Nephron (organoid): ENCODE measurements at regions not wholly inside any gene's neighbourhood (a gene's known extent, or its start where the extent isn't known, plus 50 kb on each side); places are given as distances from the start of the nearest gene placed in this dataset.
"Not testable (repeated sequence)": the region's sequence is repeated elsewhere in the genome, so short reads cannot be mapped to it uniquely, and the experiment has no call there.

Experiments used
- H3K27ac Mint-ChIP-seq, 3 experiments: 2 replicates each; pipeline ENCODE4 v1.8.0; 2020; ENCODE audit warnings: mixed read lengths in 3 of 3, mild to moderate bottlenecking in 2 of 3, moderate library complexity in 1 of 3
- H3K27me3 Mint-ChIP-seq: 2 replicates; pipeline ENCODE4 v1.8.0; 2021; ENCODE audit warnings: low read depth, mild to moderate bottlenecking, moderate library complexity, mixed read lengths
- H3K36me3 Mint-ChIP-seq: 2 replicates; pipeline ENCODE4 v1.8.0; 2020; ENCODE audit warnings: low read depth, mixed read lengths
- H3K4me1 Mint-ChIP-seq: 2 replicates; pipeline ENCODE4 v1.8.0; 2020; ENCODE audit warnings: mixed read lengths
- H3K4me3 Mint-ChIP-seq, 3 experiments: 2 replicates each; pipeline ENCODE4 v1.8.0; 2020; ENCODE audit warnings: mild to moderate bottlenecking in 3 of 3, mixed read lengths in 3 of 3, moderate library complexity in 2 of 3
- H3K9me3 Mint-ChIP-seq: 2 replicates; pipeline ENCODE4 v1.8.0; 2020; ENCODE audit warnings: mixed read lengths
- TF ChIP-seq, protein P1 (sequence below), 3 experiments: fragments of 200-600 bp; sonication (generic); IDR thresholded peaks; one replicate each; pipeline ENCODE4 v1.5.0; 2021; ENCODE audit warnings: antibody characterized with exemption in 3 of 3; ENCODE audit not compliant: unreplicated experiment in 3 of 3

DNA sequence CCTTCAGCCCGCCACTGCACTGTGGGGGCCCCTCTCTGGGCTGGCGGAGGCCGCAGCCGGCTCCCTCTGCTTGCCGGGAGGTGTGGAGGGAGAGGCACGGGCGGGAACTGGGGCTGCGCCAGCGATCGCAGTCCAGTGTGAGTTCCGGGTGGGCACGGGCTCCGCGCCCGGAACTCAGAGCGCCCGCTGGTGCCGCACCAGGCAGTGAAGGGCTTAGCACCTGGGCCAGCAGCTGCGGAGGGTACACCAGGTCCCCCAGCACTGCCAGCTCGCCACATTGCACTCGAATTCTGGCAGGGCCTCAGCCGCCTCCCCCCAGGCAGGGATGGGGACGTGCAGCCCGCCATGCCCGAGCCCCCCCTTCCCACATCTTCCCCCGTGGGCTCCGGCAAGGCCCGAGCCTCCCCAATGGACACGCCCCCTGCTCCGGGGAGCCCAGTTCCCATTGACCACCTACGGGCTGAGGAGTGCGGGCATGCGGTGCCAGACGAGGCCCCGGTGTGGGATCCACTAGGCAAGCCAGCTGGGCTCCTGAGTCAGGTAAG lies 135.9 kb upstream of the RFC3 start:
- no peaks in the 10 kb centered on the region for H3K27me3 Mint-ChIP-seq
- H3K4me1 Mint-ChIP-seq = peaks cover 22% of the 10 kb centered on the region
- no peak overlapping the region for H3K27ac Mint-ChIP-seq
- H3K4me3 Mint-ChIP-seq = no peak overlapping the region
- H3K36me3 Mint-ChIP-seq = no peaks in the 10 kb centered on the region
- H3K9me3 Mint-ChIP-seq = peaks cover 5% of the 10 kb centered on the region
- TF ChIP-seq, protein P1, sequence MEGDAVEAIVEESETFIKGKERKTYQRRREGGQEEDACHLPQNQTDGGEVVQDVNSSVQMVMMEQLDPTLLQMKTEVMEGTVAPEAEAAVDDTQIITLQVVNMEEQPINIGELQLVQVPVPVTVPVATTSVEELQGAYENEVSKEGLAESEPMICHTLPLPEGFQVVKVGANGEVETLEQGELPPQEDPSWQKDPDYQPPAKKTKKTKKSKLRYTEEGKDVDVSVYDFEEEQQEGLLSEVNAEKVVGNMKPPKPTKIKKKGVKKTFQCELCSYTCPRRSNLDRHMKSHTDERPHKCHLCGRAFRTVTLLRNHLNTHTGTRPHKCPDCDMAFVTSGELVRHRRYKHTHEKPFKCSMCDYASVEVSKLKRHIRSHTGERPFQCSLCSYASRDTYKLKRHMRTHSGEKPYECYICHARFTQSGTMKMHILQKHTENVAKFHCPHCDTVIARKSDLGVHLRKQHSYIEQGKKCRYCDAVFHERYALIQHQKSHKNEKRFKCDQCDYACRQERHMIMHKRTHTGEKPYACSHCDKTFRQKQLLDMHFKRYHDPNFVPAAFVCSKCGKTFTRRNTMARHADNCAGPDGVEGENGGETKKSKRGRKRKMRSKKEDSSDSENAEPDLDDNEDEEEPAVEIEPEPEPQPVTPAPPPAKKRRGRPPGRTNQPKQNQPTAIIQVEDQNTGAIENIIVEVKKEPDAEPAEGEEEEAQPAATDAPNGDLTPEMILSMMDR (IDR thresholded peaks at IDR 0.05; ENCODE audit: unreplicated experiment in 3 of 3) = no peak

DNA sequence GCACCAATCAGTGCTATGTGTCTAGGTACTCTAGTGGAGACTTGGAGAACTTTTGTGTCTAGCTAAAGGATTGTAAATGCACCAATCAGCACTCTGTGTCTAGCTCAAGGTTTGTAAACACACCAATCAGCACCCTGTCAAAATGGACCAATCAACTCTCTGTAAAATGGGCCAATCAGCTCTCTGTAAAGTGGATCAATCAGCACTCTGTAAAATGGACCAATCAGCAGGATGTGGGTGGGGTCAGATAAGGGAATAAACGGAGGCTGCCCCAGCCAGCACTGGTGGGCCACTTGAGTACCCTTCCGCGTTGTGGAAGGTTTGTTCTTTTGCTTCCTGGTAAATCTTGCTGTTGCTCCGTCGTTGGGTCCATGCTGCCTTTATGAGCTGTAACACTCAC lies 135.3 kb upstream of the RFC3 start:
- not testable (repeated sequence) for H3K4me3 Mint-ChIP-seq, H3K27ac Mint-ChIP-seq, H3K36me3 Mint-ChIP-seq, H3K9me3 Mint-ChIP-seq, H3K27me3 Mint-ChIP-seq
- peaks cover 18% of the 10 kb centered on the region for H3K4me1 Mint-ChIP-seq

DNA sequence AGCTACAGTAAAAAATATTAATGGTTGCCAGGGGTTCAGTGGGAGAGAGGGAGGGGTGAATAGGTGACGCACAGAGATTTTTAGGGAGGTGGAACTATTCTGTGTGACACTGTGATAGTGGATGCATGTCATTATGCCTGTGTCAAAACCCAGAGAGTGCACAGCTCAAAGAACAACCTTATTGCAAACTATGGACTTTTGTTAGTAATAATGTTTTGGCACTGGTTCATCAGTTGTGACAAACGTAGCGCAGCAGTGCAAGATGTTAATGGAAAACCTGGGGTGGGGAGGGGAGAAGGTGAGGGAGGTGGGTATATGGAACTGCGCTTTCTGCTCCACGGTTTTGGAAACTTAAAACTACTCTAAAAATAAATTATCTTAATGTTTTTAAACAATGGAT lies 134.6 kb upstream of the RFC3 start:
- H3K36me3 Mint-ChIP-seq = no peaks in the 10 kb centered on the region
- TF ChIP-seq, protein P1 (IDR thresholded peaks at IDR 0.05; ENCODE audit: unreplicated experiment in 3 of 3) = no peak
- peaks cover 9% of the 10 kb centered on the region for H3K9me3 Mint-ChIP-seq
- H3K4me1 Mint-ChIP-seq = peaks cover 18% of the 10 kb centered on the region
- peak overlapping the region in 2 of 3 experiments; percentile 5 to 51 for H3K27ac Mint-ChIP-seq
- H3K4me3 Mint-ChIP-seq = no peak overlapping the region
- no peaks in the 10 kb centered on the region for H3K27me3 Mint-ChIP-seq

DNA sequence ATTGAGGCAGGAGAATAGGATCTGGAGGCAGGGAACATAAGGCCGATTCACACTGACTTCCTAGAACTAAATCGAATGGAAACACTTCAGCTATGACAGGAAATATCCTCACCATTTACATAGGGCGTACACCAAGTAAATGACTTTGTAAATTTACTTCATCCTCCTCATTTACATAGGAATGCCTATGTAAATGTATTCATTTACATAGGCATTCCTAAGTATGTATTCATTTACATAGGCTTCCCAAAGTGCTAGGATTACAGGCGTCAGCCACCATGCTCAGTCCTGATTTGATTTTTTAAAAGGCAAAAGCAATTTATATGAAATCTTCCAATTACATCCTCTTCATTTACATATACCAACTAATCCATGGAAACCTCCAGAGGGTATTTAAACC lies 133.1 kb upstream of the RFC3 start:
- H3K36me3 Mint-ChIP-seq = no peaks in the 10 kb centered on the region
- H3K4me1 Mint-ChIP-seq = peaks cover 16% of the 10 kb centered on the region
- no peak overlapping the region for H3K4me3 Mint-ChIP-seq
- H3K9me3 Mint-ChIP-seq = peaks cover 12% of the 10 kb centered on the region
- H3K27ac Mint-ChIP-seq = no peak overlapping the region
- H3K27me3 Mint-ChIP-seq = no peaks in the 10 kb centered on the region
- TF ChIP-seq, protein P1 (IDR thresholded peaks at IDR 0.05; ENCODE audit: unreplicated experiment in 3 of 3) = no peak

DNA sequence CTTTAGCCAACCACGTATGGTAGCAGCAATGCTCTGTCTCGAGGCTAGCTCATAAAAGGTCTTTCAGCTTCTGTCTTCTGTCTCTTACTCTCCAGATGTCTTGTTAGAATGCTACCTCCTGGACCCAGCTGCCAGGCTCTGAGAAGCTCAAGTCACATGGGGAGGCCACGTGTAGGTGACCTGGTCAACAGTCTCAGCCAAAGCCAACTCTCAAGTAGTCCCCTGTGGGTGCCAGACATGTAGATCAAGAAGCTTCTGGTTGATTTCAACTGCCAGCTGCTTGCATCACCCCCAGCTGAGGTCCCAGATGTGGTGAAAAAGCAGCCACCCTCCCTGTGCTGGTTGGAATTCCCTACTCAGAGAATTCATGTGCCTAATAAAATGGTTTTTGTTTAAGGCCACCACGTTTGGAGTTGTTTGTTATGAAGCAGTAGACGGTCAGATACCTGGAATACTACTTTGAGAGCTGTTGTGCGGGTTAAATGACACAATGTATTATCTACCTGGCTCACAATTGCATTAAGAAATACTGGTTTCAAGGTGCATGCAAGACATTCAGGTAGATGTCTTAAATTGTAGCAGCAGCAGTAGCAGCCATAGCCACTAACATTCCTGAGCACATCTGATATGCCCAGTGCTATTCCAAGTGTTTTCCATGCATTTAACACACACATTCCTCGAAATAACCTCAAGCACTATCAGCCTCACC lies 131.0 kb upstream of the RFC3 start:
- H3K4me3 Mint-ChIP-seq = no peak overlapping the region
- H3K36me3 Mint-ChIP-seq = no peaks in the 10 kb centered on the region
- H3K27me3 Mint-ChIP-seq = no peaks in the 10 kb centered on the region
- peaks cover 6% of the 10 kb centered on the region for H3K9me3 Mint-ChIP-seq
- TF ChIP-seq, protein P1 (IDR thresholded peaks at IDR 0.05; ENCODE audit: unreplicated experiment in 3 of 3) = no peak
- H3K27ac Mint-ChIP-seq = no peak overlapping the region
- peaks cover 19% of the 10 kb centered on the region for H3K4me1 Mint-ChIP-seq

DNA sequence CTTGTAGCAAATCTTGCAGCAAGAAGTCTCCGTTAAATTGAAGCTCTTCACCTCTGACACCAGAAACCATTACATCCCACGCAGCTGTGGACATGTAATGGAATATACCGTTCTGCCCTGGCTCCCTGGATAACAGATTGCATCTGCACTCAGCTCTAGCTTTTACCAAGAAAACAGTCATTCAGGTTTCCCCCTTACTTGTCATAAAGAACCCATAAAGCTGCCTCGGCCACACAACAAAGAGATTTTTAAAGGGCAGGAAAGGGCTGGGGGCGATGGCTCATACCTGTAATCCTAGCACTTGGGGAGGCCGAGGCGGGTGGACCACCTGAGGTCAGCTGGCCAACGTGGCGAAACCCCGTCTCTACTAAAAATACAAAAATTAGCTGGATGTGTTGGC lies 127.6 kb upstream of the RFC3 start:
- Mint-ChIP-seq H3K27me3 (no peaks in the 10 kb centered on the region), H3K36me3 (no peaks in the 10 kb centered on the region), H3K4me3 (no peak overlapping the region), H3K9me3 (peaks cover 6% of the 10 kb centered on the region), H3K4me1 (peaks cover 19% of the 10 kb centered on the region), H3K27ac (peak overlapping the region; percentile 21 to 68 (median 66))
- TF ChIP-seq, protein P1 (IDR thresholded peaks at IDR 0.05; ENCODE audit: unreplicated experiment in 3 of 3) = no peak
